ENCODE measurements at regions not wholly inside any gene's neighbourhood (a gene's known extent, or its start where the extent isn't known, plus 50 kb on each side); places are given as distances from the start of the nearest gene placed in this dataset.
A peak's percentile ranks its signal among the peaks of the same experiment; 100 is the strongest.

GRCh38 chr20:41818369-41818768 lies 200.2 kb upstream of the CHD6 start:
- no peak overlapping the region for H3K4me3 ChIP-seq (ENCODE audit: low read depth, low read length)
- in situ Hi-C loops (cut with HindIII; ENCODE audit: low sequenced_read_pairs), result no loop called here
- no peak for DNase-seq (ENCODE audit: low read depth, low spot score)
- TF ChIP-seq CTCF (IDR thresholded peaks at IDR 0.05; ENCODE audit: low read depth, low read length), result no peak

GRCh38 chr20:41811456-41811855 lies 193.3 kb upstream of the CHD6 start:
- H3K4me3 ChIP-seq (ENCODE audit: low read depth, low read length), result no peak overlapping the region
- no peak for TF ChIP-seq CTCF (IDR thresholded peaks at IDR 0.05; ENCODE audit: low read depth, low read length)
- in situ Hi-C loops (cut with HindIII; ENCODE audit: low sequenced_read_pairs), result no loop called here
- DNase-seq (ENCODE audit: low read depth, low spot score), result no peak

GRCh38 chr20:41800040-41800439 lies 181.9 kb upstream of the CHD6 start:
- H3K4me3 ChIP-seq (ENCODE audit: low read depth, low read length), result no peak overlapping the region
- TF ChIP-seq CTCF (IDR thresholded peaks at IDR 0.05; ENCODE audit: low read depth, low read length), result no peak
- no peak for DNase-seq (ENCODE audit: low read depth, low spot score)
- in situ Hi-C loops (cut with HindIII; ENCODE audit: low sequenced_read_pairs), result no loop called here

GRCh38 chr20:41798930-41799502 lies 180.8 kb upstream of the CHD6 start:
- DNase-seq (ENCODE audit: low read depth, low spot score), result no peak
- no peak for TF ChIP-seq CTCF (IDR thresholded peaks at IDR 0.05; ENCODE audit: low read depth, low read length)
- in situ Hi-C loops (cut with HindIII; ENCODE audit: low sequenced_read_pairs), result no loop called here

GRCh38 chr20:41786158-41786557 lies 168.0 kb upstream of the CHD6 start:
- DNase-seq (ENCODE audit: low read depth, low spot score), result peak; percentile 14
- H3K4me3 ChIP-seq (ENCODE audit: low read depth, low read length), result no peak overlapping the region
- in situ Hi-C loops (cut with HindIII; ENCODE audit: low sequenced_read_pairs), result no loop called here
- no peak for TF ChIP-seq CTCF (IDR thresholded peaks at IDR 0.05; ENCODE audit: low read depth, low read length)

More at GRCh38 chr20:41798930-41799502, 180.8 kb upstream of the CHD6 start:
- H3K4me3 ChIP-seq (ENCODE audit: low read depth, low read length), result no peak overlapping the region

- TF ChIP-seq CTCF (IDR thresholded peaks at IDR 0.05; ENCODE audit: low read depth, low read length), result no peak
- in situ Hi-C loops (cut with HindIII; ENCODE audit: low sequenced_read_pairs), result no loop called here
- H3K4me3 ChIP-seq (ENCODE audit: low read depth, low read length), result no peak overlapping the region
- DNase-seq (ENCODE audit: low read depth, low spot score), result no peak
Observed at GRCh38 chr20:41784209-41784958, 166.2 kb upstream of the CHD6 start.
